ENCODE measurements at regions not wholly inside any gene's neighbourhood (a gene's known extent, or its start where the extent isn't known, plus 50 kb on each side); places are given as distances from the start of the nearest gene placed in this dataset.

- TF ChIP-seq CTCF (IDR thresholded peaks at IDR 0.05) = no peak
- TF ChIP-seq POLR2A (IDR thresholded peaks at IDR 0.05) = no peak
Observed at GRCh38 chr11:69893631-69894030, 74.4 kb upstream of the FGF3 start.
